ENCODE measurements at regions not wholly inside any gene's neighbourhood (a gene's known extent, or its start where the extent isn't known, plus 50 kb on each side); places are given as distances from the start of the nearest gene placed in this dataset.

DNA sequence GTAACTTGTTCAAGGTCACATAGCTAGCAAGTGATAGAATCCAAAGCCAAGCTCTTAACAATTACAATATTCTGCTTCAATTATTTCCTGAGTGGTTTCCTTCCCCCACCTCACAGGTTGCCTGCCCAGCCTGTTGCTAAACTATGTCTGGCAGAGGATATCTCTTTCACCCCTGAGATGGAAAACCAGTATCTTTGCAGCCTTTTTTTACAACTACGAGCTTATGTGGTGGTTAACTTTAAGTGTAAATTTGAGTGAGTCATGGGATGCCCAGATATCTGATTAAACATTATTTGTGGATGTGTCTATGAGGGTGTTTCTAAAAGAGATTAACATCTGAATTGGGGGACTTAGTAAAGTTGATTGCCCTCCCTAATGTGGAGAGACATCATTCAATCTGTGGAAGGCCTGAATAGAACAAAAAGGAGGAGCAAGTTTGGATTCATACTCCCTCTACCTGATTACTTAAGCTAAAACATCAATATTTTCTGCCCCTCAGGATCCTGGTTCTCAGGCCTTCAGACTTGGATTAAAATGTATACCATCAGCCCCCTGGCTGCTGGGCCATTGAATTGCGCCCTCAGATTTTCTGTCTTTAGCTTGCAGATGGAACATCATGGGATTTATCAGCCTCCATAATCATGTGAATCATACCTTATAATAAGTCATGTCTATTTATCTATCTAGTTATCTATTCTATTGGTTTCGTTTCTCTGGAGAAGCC lies 911.9 kb downstream of the METTL15 start:
- ChIA-PET CTCF (interaction anchor here (0.6 to 1.3 kb wide), 7 partner anchors 32 to 323 kb away, joined by 3 to 5 read pairs (median 3); no protein-coding TSS in a partner anchor), POLR2A (no interaction called here)
- peak; percentile 50 for TF ChIP-seq CTCF (IDR thresholded peaks at IDR 0.05; ENCODE audit: insufficient read depth, low read depth, low read length)
- Histone ChIP-seq H3K27me3 (ENCODE audit: control insufficient read depth, insufficient read depth, low read length) (no peaks in the 10 kb centered on the region), H3K4me3 (ENCODE audit: low read depth, low read length) (no peak overlapping the region), H3K36me3 (ENCODE audit: control insufficient read depth, insufficient read depth, low read length) (no peaks in the 10 kb centered on the region)
- no peak for DNase-seq (ENCODE audit: low read depth)

DNA sequence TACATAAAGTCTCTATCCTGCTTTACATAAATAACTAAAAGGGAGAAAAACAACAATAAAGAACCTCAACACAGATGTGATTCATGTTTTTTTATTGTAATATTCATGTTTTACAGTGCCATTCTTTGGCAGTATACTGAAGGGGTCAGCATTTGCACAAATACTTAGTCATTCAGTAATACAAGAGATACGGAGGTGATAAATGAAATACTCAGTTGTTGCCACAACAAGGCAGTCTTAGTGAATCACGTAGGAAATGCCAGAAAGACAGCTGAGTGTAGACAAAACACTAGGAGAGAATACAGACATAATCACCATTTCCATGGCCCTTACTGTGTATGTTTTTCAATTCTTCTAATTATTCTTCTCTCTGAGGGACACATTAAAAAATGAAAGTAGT lies 910.4 kb downstream of the METTL15 start:
- DNase-seq (ENCODE audit: low read depth), result peak; percentile 57
- Histone ChIP-seq H3K27me3 (ENCODE audit: control insufficient read depth, insufficient read depth, low read length) (no peaks in the 10 kb centered on the region), H3K4me3 (ENCODE audit: low read depth, low read length) (no peak overlapping the region), H3K36me3 (ENCODE audit: control insufficient read depth, insufficient read depth, low read length) (no peaks in the 10 kb centered on the region)
- POLR2A ChIA-PET, result no interaction called here
- CTCF ChIA-PET, result interaction anchor here (0.6 to 1.1 kb wide), 3 partner anchors 230 to 347 kb away, joined by 3 read pairs; no protein-coding TSS in a partner anchor
- TF ChIP-seq CTCF (IDR thresholded peaks at IDR 0.05; ENCODE audit: insufficient read depth, low read depth, low read length), result no peak

- ChIA-PET POLR2A (no interaction called here), CTCF (no interaction called here)
- Histone ChIP-seq H3K36me3 (ENCODE audit: control insufficient read depth, insufficient read depth, low read length) (no peaks in the 10 kb centered on the region), H3K27me3 (ENCODE audit: control insufficient read depth, insufficient read depth, low read length) (no peaks in the 10 kb centered on the region), H3K4me3 (ENCODE audit: low read depth, low read length) (no peak overlapping the region)
- TF ChIP-seq CTCF (IDR thresholded peaks at IDR 0.05; ENCODE audit: insufficient read depth, low read depth, low read length), result no peak
- no peak for DNase-seq (ENCODE audit: low read depth)
Measured at GRCh38 chr11:29017941-29018340, 909.8 kb downstream of the METTL15 start.

- Histone ChIP-seq H3K27me3 (ENCODE audit: control insufficient read depth, insufficient read depth, low read length) (no peaks in the 10 kb centered on the region), H3K36me3 (ENCODE audit: control insufficient read depth, insufficient read depth, low read length) (no peaks in the 10 kb centered on the region), H3K4me3 (ENCODE audit: low read depth, low read length) (no peak overlapping the region)
- ChIA-PET CTCF (no interaction called here), POLR2A (no interaction called here)
- DNase-seq (ENCODE audit: low read depth), result no peak
- TF ChIP-seq CTCF (IDR thresholded peaks at IDR 0.05; ENCODE audit: insufficient read depth, low read depth, low read length), result no peak
Measured at GRCh38 chr11:29012507-29012906, 904.3 kb downstream of the METTL15 start.

- ChIA-PET CTCF (no interaction called here), POLR2A (no interaction called here)
- DNase-seq (ENCODE audit: low read depth), result peak; percentile 46
- Histone ChIP-seq H3K27me3 (ENCODE audit: control insufficient read depth, insufficient read depth, low read length) (no peaks in the 10 kb centered on the region), H3K36me3 (ENCODE audit: control insufficient read depth, insufficient read depth, low read length) (no peaks in the 10 kb centered on the region), H3K4me3 (ENCODE audit: low read depth, low read length) (no peak overlapping the region)
- TF ChIP-seq CTCF (IDR thresholded peaks at IDR 0.05; ENCODE audit: insufficient read depth, low read depth, low read length), result no peak; the same call in 1 of the 2 replicates
Measured at GRCh38 chr11:29009426-29009825, 901.2 kb downstream of the METTL15 start.
